Esophagus mucosa (tissue), 1 donor: ENCODE measurements at regions not wholly inside any gene's neighbourhood (a gene's known extent, or its start where the extent isn't known, plus 50 kb on each side); places are given as distances from the start of the nearest gene placed in this dataset.

Experiments used
- ATAC-seq: fragments of 200-7000 bp; cut with Tn5 transposase; one replicate; pipeline ENCODE4 v1.9.1; 2020
- donor health status: DM: yes; HTN: yes; CAD: no.

- ATAC-seq, result no peak
Measured at GRCh38 chr7:19851504-19851903, 78.1 kb upstream of the TMEM196 start.

GRCh38 chr7:19834566-19834965, 61.1 kb upstream of the TMEM196 start:
- no peak for ATAC-seq

GRCh38 chr7:19830604-19831003, 57.2 kb upstream of the TMEM196 start:
- ATAC-seq, result no peak
